NCI-H2029 treated with DMSO at 0.1 percent for 48 hours (cell line): ENCODE measurements at regions not wholly inside any gene's neighbourhood (a gene's known extent, or its start where the extent isn't known, plus 50 kb on each side); places are given as distances from the start of the nearest gene placed in this dataset.

Experiments used
- DNase-seq: peaks from one replicate; lab custom pipeline; 2025; lab: John Stamatoyannopoulos, UW

DNA sequence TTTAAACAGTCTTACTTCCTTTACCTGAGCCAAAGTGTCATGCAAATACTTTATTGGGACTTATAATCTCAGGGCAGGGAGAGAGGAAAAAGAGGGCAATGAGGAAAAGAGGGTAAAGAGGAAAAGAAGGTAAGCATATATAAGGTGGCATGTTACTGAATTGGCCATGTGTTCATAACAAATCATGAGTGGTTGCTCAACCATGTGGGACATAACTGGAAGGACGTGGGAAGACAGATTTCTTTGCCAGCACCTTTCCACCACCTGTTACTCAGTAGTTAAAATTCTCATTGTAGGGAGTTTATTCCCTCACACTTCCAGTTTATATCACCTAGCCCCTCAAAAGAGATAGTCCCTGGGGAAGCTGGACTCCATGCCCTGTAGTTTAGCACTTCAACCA lies 54.7 kb upstream of the TPRG1 start:
- DNase-seq: no peak

- DNase-seq: no peak
Measured at GRCh38 chr3:189118896-189119295, 52.9 kb upstream of the TPRG1 start.

- DNase-seq: no peak
Measured at GRCh38 chr3:189119950-189120349, 51.8 kb upstream of the TPRG1 start.

DNA sequence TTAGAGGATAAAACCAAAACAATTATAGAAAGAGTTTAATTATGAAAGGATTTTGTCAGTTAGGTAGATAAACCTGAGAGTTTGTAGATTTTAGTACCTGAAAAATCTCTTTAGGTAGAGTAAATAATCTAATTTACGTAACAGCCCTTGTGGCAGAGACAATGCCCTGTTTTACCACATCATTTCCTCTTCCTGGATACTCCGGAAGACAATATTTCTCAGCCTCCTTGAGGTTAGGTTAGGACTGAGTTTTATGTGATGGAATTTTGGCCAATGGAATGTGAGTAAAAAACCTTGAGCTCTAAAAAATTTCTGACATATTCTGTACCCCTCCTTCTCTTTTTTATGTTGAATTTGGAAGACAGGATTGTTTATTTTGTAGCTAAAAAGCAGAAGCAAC lies 50.7 kb upstream of the TPRG1 start:
- no peak for DNase-seq
